HEK293T (cell line): ENCODE measurements at regions not wholly inside any gene's neighbourhood (a gene's known extent, or its start where the extent isn't known, plus 50 kb on each side); places are given as distances from the start of the nearest gene placed in this dataset.

Experiments
- BHLHE40 ChIP-seq: fragments of 450-650 bp; IDR thresholded peaks from 2 replicates; pipeline ENCODE4 v1.6.1; 2016; ENCODE audit warnings: mild to moderate bottlenecking, moderate library complexity, borderline replicate concordance
- ELF4 ChIP-seq: fragments of 450-650 bp; IDR thresholded peaks from 2 replicates; pipeline ENCODE4 v1.6.1; 2017; ENCODE audit warnings: antibody characterized with exemption
- FOXA1 ChIP-seq: fragments of 450-650 bp; IDR thresholded peaks from 2 replicates; pipeline ENCODE4 v1.6.1; 2016; ENCODE audit warnings: mild to moderate bottlenecking
- FOXK2 ChIP-seq: fragments of 450-650 bp; IDR thresholded peaks from 2 replicates; pipeline ENCODE4 v1.6.1; 2016; ENCODE audit warnings: mild to moderate bottlenecking
- L3MBTL2 ChIP-seq: fragments of 450-650 bp; conservative IDR thresholded peaks from 2 replicates; pipeline ENCODE4 v1.6.1; 2016; ENCODE audit warnings: mild to moderate bottlenecking
- NFRKB ChIP-seq: fragments of 450-650 bp; IDR thresholded peaks from 2 replicates; pipeline ENCODE4 v1.6.1; 2016; ENCODE audit warnings: mild to moderate bottlenecking, moderate library complexity
- SP1 ChIP-seq: fragments of 450-650 bp; IDR thresholded peaks from 2 replicates; pipeline ENCODE4 v1.6.1; 2017
- TF ChIP-seq, protein P1 (sequence below): fragments of 450-650 bp; IDR thresholded peaks from 2 replicates; pipeline ENCODE4 v1.6.1; 2016

DNA sequence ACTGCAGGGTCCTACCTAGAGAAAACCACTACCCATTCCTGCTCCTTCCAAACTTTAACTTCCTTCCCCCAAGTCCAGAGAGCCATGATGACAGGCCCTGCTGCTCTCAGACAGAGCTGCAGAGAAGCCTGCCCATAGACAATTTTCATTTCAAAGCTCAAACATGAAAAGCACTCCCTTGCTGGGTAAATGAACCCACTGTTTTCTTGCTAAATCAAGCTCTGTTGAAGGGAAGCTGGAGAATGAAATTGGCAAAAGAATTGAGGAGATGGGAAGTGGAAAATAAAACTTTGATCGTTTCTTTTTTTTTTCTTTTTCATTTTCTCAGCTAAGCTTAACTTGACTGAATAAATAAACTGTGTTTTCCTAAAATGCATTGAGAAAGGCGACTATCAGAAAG is 331.1 kb upstream of the CPEB2 start:
- TF ChIP-seq BHLHE40 (no peak), SP1 (no peak), L3MBTL2 (no peak), ELF4 (no peak), NFRKB (no peak), FOXA1 (no peak), FOXK2 (no peak)
- TF ChIP-seq, protein P1, sequence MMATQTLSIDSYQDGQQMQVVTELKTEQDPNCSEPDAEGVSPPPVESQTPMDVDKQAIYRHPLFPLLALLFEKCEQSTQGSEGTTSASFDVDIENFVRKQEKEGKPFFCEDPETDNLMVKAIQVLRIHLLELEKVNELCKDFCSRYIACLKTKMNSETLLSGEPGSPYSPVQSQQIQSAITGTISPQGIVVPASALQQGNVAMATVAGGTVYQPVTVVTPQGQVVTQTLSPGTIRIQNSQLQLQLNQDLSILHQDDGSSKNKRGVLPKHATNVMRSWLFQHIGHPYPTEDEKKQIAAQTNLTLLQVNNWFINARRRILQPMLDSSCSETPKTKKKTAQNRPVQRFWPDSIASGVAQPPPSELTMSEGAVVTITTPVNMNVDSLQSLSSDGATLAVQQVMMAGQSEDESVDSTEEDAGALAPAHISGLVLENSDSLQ: no peak
